MM.1S (cell line): ENCODE measurements at regions not wholly inside any gene's neighbourhood (a gene's known extent, or its start where the extent isn't known, plus 50 kb on each side); places are given as distances from the start of the nearest gene placed in this dataset.

ENCODE experiments used
- DNase-seq: peaks from one replicate; pipeline ENCODE4 v3.0.0-alpha.2; 2015
- H2AFZ ChIP-seq: fragments of 300-600 bp; sonication (generic); 2 replicates; pipeline ENCODE4 v1.6.0; 2016; ENCODE audit warnings: antibody characterized with exemption, low read length
- H3F3A ChIP-seq: fragments of 300-600 bp; sonication (generic); 2 replicates; pipeline ENCODE4 v1.6.1; 2016; ENCODE audit warnings: mild to moderate bottlenecking, antibody characterized with exemption, low read length, moderate library complexity, mixed read lengths; ENCODE audit not compliant: insufficient read depth
- H3K27ac ChIP-seq: fragments of 300-600 bp; sonication (generic); 2 replicates; pipeline ENCODE4 v1.5.1; 2016; ENCODE audit warnings: mild to moderate bottlenecking, low read length
- H3K27me3 ChIP-seq: fragments of 300-600 bp; sonication (generic); replicated peaks from 2 replicates; pipeline ENCODE4 v1.6.0; 2016; ENCODE audit warnings: low read length; ENCODE audit not compliant: insufficient read depth
- H3K36me3 ChIP-seq: fragments of 300-600 bp; sonication (generic); replicated peaks from 2 replicates; pipeline ENCODE4 v1.6.1; 2016; ENCODE audit warnings: mild to moderate bottlenecking, low read length, mixed read lengths; ENCODE audit not compliant: insufficient read depth
- H3K4me1 ChIP-seq: fragments of 300-600 bp; sonication (generic); 2 replicates; pipeline ENCODE4 v1.6.1; 2016; ENCODE audit warnings: low read length, mixed read lengths
- H3K4me2 ChIP-seq: fragments of 300-600 bp; sonication (generic); 2 replicates; pipeline ENCODE4 v1.6.0; 2016; ENCODE audit warnings: low read depth, low read length
- H3K4me3 ChIP-seq: fragments of 300-600 bp; sonication (generic); 2 replicates; pipeline ENCODE4 v1.5.1; 2016; ENCODE audit warnings: low read length, mixed read lengths
- H3K79me2 ChIP-seq: fragments of 300-600 bp; sonication (generic); 2 replicates; pipeline ENCODE4 v1.6.1; 2016; ENCODE audit warnings: mixed run types, low read length, mixed read lengths
- H3K9ac ChIP-seq: fragments of 300-600 bp; sonication (generic); 2 replicates; pipeline ENCODE4 v1.6.1; 2016; ENCODE audit warnings: low read length, mixed read lengths
- H3K9me2 ChIP-seq: fragments of 300-600 bp; sonication (generic); replicated peaks from 2 replicates; pipeline ENCODE4 v1.6.1; 2016; ENCODE audit warnings: mild to moderate bottlenecking, low read length, mixed read lengths; ENCODE audit not compliant: insufficient read depth
- H3K9me3 ChIP-seq: fragments of 300-600 bp; sonication (generic); replicated peaks from 2 replicates; pipeline ENCODE4 v1.6.1; 2016; ENCODE audit warnings: mild to moderate bottlenecking, low read length, mixed read lengths; ENCODE audit not compliant: insufficient read depth
- H4K20me1 ChIP-seq: fragments of 300-600 bp; sonication (generic); 2 replicates; pipeline ENCODE4 v1.6.1; 2016; ENCODE audit warnings: mild to moderate bottlenecking, low read length, moderate library complexity, mixed read lengths; ENCODE audit not compliant: insufficient read depth
- EZH2 ChIP-seq: fragments of 300-600 bp; sonication (generic); optimal IDR thresholded peaks from 2 replicates; pipeline ENCODE3; 2017; ENCODE audit warnings: low read depth, mild to moderate bottlenecking, antibody characterized with exemption, low read length, mixed read lengths
- EZH2phosphoT487 ChIP-seq: fragments of 300-600 bp; sonication (generic); IDR thresholded peaks from 2 replicates; pipeline ENCODE4 v1.6.1; 2018; ENCODE audit warnings: antibody characterized with exemption, low read length
- TF ChIP-seq, protein P1 (sequence below): fragments of 300-600 bp; sonication (generic); IDR thresholded peaks from 2 replicates; pipeline ENCODE4 v1.5.1; 2016; ENCODE audit warnings: antibody characterized with exemption, low read length, mixed read lengths

DNA sequence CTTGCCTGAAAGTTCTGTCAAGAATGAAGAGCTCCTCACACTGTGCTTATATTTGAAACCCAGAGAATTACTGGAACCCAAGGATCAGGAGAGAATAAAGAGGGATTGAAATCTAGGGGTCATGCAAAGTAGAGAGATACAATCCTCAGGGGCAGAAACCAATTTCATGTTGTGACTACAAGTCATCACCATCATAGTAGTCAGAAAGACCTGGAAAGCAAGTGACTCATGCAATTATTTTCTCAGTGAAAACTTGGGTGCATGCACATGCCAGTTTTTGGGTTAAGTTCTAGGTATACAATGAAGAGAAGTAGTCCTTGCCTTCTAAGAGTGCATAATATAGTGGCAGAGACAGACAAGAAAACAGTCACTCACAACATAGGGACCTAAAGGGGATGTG, 210.0 kb downstream of the ZC3H11B start:
- Histone ChIP-seq H3K79me2 (no peaks in the 10 kb centered on the region), H2AFZ (no peak overlapping the region), H3K4me2 (no peak overlapping the region), H3K9me2 (no peaks in the 10 kb centered on the region), H3K4me1 (no peaks in the 10 kb centered on the region), H3K27me3 (no peaks in the 10 kb centered on the region), H4K20me1 (no peaks in the 10 kb centered on the region), H3F3A (no peaks in the 10 kb centered on the region), H3K27ac (no peak overlapping the region), H3K36me3 (no peaks in the 10 kb centered on the region), H3K9me3 (no peaks in the 10 kb centered on the region), H3K9ac (no peak overlapping the region), H3K4me3 (no peak overlapping the region)
- DNase-seq = no peak
- TF ChIP-seq, protein P1, sequence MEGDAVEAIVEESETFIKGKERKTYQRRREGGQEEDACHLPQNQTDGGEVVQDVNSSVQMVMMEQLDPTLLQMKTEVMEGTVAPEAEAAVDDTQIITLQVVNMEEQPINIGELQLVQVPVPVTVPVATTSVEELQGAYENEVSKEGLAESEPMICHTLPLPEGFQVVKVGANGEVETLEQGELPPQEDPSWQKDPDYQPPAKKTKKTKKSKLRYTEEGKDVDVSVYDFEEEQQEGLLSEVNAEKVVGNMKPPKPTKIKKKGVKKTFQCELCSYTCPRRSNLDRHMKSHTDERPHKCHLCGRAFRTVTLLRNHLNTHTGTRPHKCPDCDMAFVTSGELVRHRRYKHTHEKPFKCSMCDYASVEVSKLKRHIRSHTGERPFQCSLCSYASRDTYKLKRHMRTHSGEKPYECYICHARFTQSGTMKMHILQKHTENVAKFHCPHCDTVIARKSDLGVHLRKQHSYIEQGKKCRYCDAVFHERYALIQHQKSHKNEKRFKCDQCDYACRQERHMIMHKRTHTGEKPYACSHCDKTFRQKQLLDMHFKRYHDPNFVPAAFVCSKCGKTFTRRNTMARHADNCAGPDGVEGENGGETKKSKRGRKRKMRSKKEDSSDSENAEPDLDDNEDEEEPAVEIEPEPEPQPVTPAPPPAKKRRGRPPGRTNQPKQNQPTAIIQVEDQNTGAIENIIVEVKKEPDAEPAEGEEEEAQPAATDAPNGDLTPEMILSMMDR = no peak
- TF ChIP-seq EZH2 = no peak
- no peak for TF ChIP-seq EZH2phosphoT487

DNA sequence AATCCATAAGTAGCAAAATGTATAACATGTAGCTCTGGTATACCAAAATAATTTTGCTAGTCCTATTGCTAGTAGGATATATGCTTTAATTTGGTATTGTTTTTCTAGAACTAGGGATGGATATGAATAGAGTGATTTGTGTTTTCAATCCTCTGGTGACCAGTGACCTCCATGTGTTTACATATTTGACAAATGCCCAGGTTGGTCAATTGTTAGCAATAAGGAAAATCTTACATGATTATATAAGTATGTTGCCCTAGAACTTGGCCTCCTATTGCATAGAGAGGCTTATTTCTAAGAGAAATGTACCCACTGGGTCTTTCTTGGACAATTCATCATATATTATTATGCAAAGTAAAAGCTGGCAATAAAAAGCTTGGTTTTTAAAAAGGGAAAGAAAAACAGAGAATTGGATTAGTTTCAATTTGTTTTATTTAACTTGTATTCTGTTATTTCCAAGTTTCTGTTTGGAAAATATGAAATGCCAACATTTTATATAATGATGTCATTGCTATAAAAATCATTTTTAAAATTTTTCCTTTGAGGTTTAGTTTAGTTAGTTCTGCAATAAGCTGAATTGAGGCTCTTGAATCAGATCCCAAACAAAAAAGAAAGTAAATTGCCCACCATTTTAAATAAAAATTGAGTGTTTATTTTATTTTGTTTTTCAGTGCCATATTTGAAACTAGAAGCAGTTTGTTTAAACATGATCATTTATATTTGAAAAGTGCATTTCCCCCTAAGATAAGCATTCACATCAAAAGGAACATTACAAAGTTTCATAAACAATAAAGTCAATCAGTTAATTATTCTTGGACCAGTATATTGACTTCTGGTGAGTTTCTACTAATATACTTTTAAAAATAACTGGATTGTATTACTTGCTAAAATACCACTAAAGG, 210.9 kb downstream of the ZC3H11B start:
- Histone ChIP-seq H3K4me3 (no peak overlapping the region), H2AFZ (no peak overlapping the region), H3K79me2 (no peaks in the 10 kb centered on the region), H3K27me3 (no peaks in the 10 kb centered on the region), H4K20me1 (no peaks in the 10 kb centered on the region), H3F3A (no peaks in the 10 kb centered on the region), H3K9me3 (no peaks in the 10 kb centered on the region), H3K36me3 (no peaks in the 10 kb centered on the region), H3K4me2 (no peak overlapping the region), H3K9ac (no peak overlapping the region), H3K9me2 (no peaks in the 10 kb centered on the region), H3K4me1 (no peaks in the 10 kb centered on the region), H3K27ac (no peak overlapping the region)
- TF ChIP-seq, protein P1 = no peak
- TF ChIP-seq EZH2 (no peak), EZH2phosphoT487 (no peak)
- no peak for DNase-seq

DNA sequence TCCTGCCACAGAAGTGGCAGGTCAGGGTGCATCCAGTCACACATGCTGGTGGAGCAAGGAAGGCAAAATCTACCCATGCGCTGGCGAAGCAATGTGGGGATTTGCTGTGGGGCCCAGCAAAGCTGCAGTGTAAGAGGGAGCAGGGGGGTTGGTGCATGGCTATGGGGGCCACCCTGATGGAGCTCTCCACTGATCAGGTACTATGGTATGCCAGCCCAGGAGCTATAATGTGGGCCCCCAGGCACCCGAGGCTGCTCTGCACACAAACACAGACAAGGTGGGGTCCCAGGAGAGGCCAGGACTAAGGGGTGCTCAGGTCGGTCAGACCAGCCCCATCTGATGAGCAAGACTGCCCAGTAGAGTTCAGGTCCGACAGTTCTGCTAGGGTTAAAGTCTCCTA, 213.5 kb downstream of the ZC3H11B start:
- H3K9me2 ChIP-seq = no peaks in the 10 kb centered on the region
- TF ChIP-seq EZH2phosphoT487 (no peak), EZH2 (no peak)
- TF ChIP-seq, protein P1 = no peak
- H3K36me3 ChIP-seq = no peaks in the 10 kb centered on the region
- no peaks in the 10 kb centered on the region for H3F3A ChIP-seq
- H4K20me1 ChIP-seq = no peaks in the 10 kb centered on the region
- no peak for DNase-seq
- no peak overlapping the region for H3K27ac ChIP-seq
- no peak overlapping the region for H3K9ac ChIP-seq
- no peak overlapping the region for H3K4me2 ChIP-seq
- no peaks in the 10 kb centered on the region for H3K79me2 ChIP-seq
- H3K27me3 ChIP-seq = no peaks in the 10 kb centered on the region
- H3K9me3 ChIP-seq = no peaks in the 10 kb centered on the region
- no peak overlapping the region for H2AFZ ChIP-seq
- H3K4me3 ChIP-seq = no peak overlapping the region
- H3K4me1 ChIP-seq = no peaks in the 10 kb centered on the region
